HepG2 (cell line): ENCODE measurements at regions not wholly inside any gene's neighbourhood (a gene's known extent, or its start where the extent isn't known, plus 50 kb on each side); places are given as distances from the start of the nearest gene placed in this dataset.

ENCODE experiments used
- ATAC-seq: fragments of 200-7000 bp; cut with Tn5 transposase; 3 replicates; pipeline ENCODE4 v1.9.1; 2020; ENCODE audit warnings: mild to moderate bottlenecking, moderate library complexity
- BruUV-seq: library from RNA; stranded (reverse); fragments of 400-500 nt; replicated peaks from 2 replicates; lab custom pipeline; 2021; lab: Mats Ljungman, UMichigan
- CTCF ChIA-PET: fragments of 300-600 bp; formaldehyde crosslinking; extraction: SDS; loops from one replicate; lab custom pipeline; 2021; ENCODE audit warnings: low total read pairs, inconsistent platforms, low intra/inter-chr PET ratio; lab: Yijun Ruan, JAX
- POLR2A ChIA-PET: fragments of 350-600 bp; sonication (Branson Sonifier 250); formaldehyde crosslinking; loops from one replicate; lab custom pipeline; 2020; ENCODE audit warnings: antibody characterized with exemption, inconsistent platforms; lab: Yijun Ruan, JAX
- DNase-seq: peaks from one replicate; pipeline ENCODE4 v3.0.0-alpha.2; 2015; ENCODE audit warnings: low spot score
- FAIRE-seq: peaks from 3 replicates; lab custom pipeline; 2011; peaks lifted over from hg19 to GRCh38; lab: Jason Lieb, UNC
- H2AFZ ChIP-seq: one replicate; pipeline ENCODE4 v1.6.1; 2011; ENCODE audit warnings: low read length, inconsistent platforms
- H3K27ac ChIP-seq: fragments of 300-600 bp; 3 replicates; pipeline ENCODE4 v1.8.0; 2011; ENCODE audit warnings: mixed run types, mild to moderate bottlenecking, mixed read lengths, low read length, inconsistent platforms; ENCODE audit not compliant: insufficient read depth; ENCODE audit errors: extremely low read length
- H3K27me3 ChIP-seq, 2 experiments: fragments of 200-600 bp in 1 of 2; 2 replicates in 1 of 2; 3 replicates in 1 of 2; pipeline versions ENCODE4 v1.6.0 to v1.8.0; 2011; ENCODE audit warnings: low read length in 2 of 2, mild to moderate bottlenecking in 2 of 2, moderate library complexity in 2 of 2, inconsistent platforms in 1 of 2; ENCODE audit not compliant: insufficient read depth in 2 of 2, control insufficient read depth in 1 of 2
- H3K36me3 ChIP-seq, 2 experiments: fragments of 200-600 bp in 1 of 2; replicated peaks in 1 of 2; 2 replicates in 1 of 2; 3 replicates in 1 of 2; pipeline versions ENCODE4 v1.5.1 to v1.8.0; 2011; ENCODE audit warnings: low read length in 2 of 2, inconsistent platforms in 1 of 2; ENCODE audit not compliant: insufficient read depth in 2 of 2, control insufficient read depth in 1 of 2
- H3K4me1 ChIP-seq: 2 replicates; pipeline ENCODE4 v1.5.1; 2012; ENCODE audit warnings: low read length, inconsistent platforms; ENCODE audit not compliant: insufficient read depth
- H3K4me2 ChIP-seq: 2 replicates; pipeline ENCODE4 v1.6.0; 2011; ENCODE audit warnings: low read depth, low read length, inconsistent platforms
- H3K4me3 ChIP-seq, 3 experiments: fragments of 200-600 bp in 1 of 3; sonication (generic), shearing (Covaris generic) in 1 of 3; replicated peaks in 1 of 3; 2 replicates each; pipeline ENCODE4 v1.5.1; 2011 to 2016; ENCODE audit warnings: low read length in 3 of 3, inconsistent platforms in 2 of 3, low read depth in 2 of 3, mild to moderate bottlenecking in 2 of 3, control low read depth in 1 of 3, mixed read lengths in 1 of 3; ENCODE audit not compliant: insufficient read depth in 1 of 3
- H3K79me2 ChIP-seq: one replicate; pipeline ENCODE4 v1.6.1; 2011; ENCODE audit warnings: low read length, inconsistent platforms; ENCODE audit not compliant: insufficient read depth
- H3K9ac ChIP-seq: 2 replicates; pipeline ENCODE4 v1.6.0; 2011; ENCODE audit warnings: mild to moderate bottlenecking, low read depth, low read length, inconsistent platforms; ENCODE audit not compliant: insufficient read depth
- H3K9me3 ChIP-seq: 2 replicates; pipeline ENCODE4 v1.5.1; 2012; ENCODE audit warnings: mild to moderate bottlenecking, low read length
- H4K20me1 ChIP-seq: 2 replicates; pipeline ENCODE4 v1.6.0; 2011; ENCODE audit warnings: inconsistent platforms, mild to moderate bottlenecking, low read length, moderate library complexity; ENCODE audit not compliant: insufficient read depth
- CBX2 ChIP-seq, 2 experiments: fragments of 200-600 bp in 1 of 2; sonication (generic); formaldehyde crosslinking in 1 of 2; IDR thresholded peaks; 2 replicates each; pipeline versions ENCODE4 v1.7.0 to v1.8.1; 2018 to 2022; ENCODE audit warnings: low read depth in 2 of 2, low read length in 1 of 2, mild to moderate bottlenecking in 1 of 2, missing genetic modification reagents in 1 of 2
- EED ChIP-seq: sonication (generic); formaldehyde crosslinking; IDR thresholded peaks from 2 replicates; pipeline ENCODE4 v1.5.0; 2020; ENCODE audit warnings: mild to moderate bottlenecking, missing genetic modification reagents
- JUND ChIP-seq: sonication (generic); formaldehyde crosslinking; IDR thresholded peaks from 2 replicates; pipeline ENCODE4 v1.8.0; 2022; ENCODE audit warnings: mild to moderate bottlenecking, missing genetic modification reagents
- MED1 ChIP-seq: sonication (generic); formaldehyde crosslinking; IDR thresholded peaks from 2 replicates; pipeline ENCODE4 v1.4.0; 2020; ENCODE audit warnings: missing genetic modification reagents
- REPIN1 ChIP-seq: sonication (generic); formaldehyde crosslinking; IDR thresholded peaks from 2 replicates; pipeline ENCODE4 v1.8.0; 2022; ENCODE audit warnings: missing genetic modification reagents, low read depth, mild to moderate bottlenecking, borderline replicate concordance
- TSC22D2 ChIP-seq: sonication (generic); formaldehyde crosslinking; IDR thresholded peaks from 2 replicates; pipeline ENCODE4 v1.5.1; 2020; ENCODE audit warnings: missing genetic modification reagents, mild to moderate bottlenecking, borderline replicate concordance
- ZBTB21 ChIP-seq: sonication (generic); formaldehyde crosslinking; IDR thresholded peaks from 2 replicates; pipeline ENCODE4 v1.4.0; 2020; ENCODE audit warnings: missing genetic modification reagents
- ZGPAT ChIP-seq: IDR thresholded peaks from 2 replicates; pipeline ENCODE4 v1.6.1; 2016; ENCODE audit warnings: mild to moderate bottlenecking
- ZMYM3 ChIP-seq: sonication (generic); formaldehyde crosslinking; IDR thresholded peaks from 2 replicates; pipeline ENCODE4 v1.5.1; 2020; ENCODE audit warnings: mild to moderate bottlenecking, missing genetic modification reagents
- ZNF20 ChIP-seq: sonication (generic); formaldehyde crosslinking; IDR thresholded peaks from 2 replicates; pipeline ENCODE4 v1.4.0; 2020; ENCODE audit warnings: mild to moderate bottlenecking, moderate library complexity, missing genetic modification reagents
- ZNF207 ChIP-seq: fragments of 450-650 bp; IDR thresholded peaks from 2 replicates; pipeline ENCODE4 v1.6.1; 2016; ENCODE audit warnings: antibody characterized with exemption, borderline replicate concordance
- ZNF264 ChIP-seq: sonication (generic); formaldehyde crosslinking; IDR thresholded peaks from 2 replicates; pipeline ENCODE4 v1.4.0; 2020; ENCODE audit warnings: missing genetic modification reagents
- ZNF280D ChIP-seq: sonication (generic); formaldehyde crosslinking; IDR thresholded peaks from 2 replicates; pipeline ENCODE4 v1.5.1; 2020; ENCODE audit warnings: mild to moderate bottlenecking, missing genetic modification reagents
- ZNF296 ChIP-seq: sonication (generic); formaldehyde crosslinking; conservative IDR thresholded peaks from 2 replicates; pipeline ENCODE4 v1.5.0; 2020; ENCODE audit warnings: mild to moderate bottlenecking, missing genetic modification reagents
- ZSCAN25 ChIP-seq: sonication (generic); formaldehyde crosslinking; IDR thresholded peaks from 2 replicates; pipeline ENCODE4 v1.8.0; 2022; ENCODE audit warnings: mild to moderate bottlenecking, missing genetic modification reagents
- WGBS: methylation state at CpG from one replicate; pipeline ENCODE4 v1.1.6; 2017; ENCODE audit warnings: low lambda C conversion rate; 5-methylcytosine and 5-hydroxymethylcytosine counted together
- in situ Hi-C: cut with HindIII; loops from 2 replicates; pipeline ENCODE4 v1.10.0; 2017; ENCODE audit warnings: low pct_unique_long_range_greater_than_20kb; ENCODE audit not compliant: extremely low pct_ligation_motif_present
- intact Hi-C: fragments of 100-400 bp; cut with micrococcal nuclease; formaldehyde crosslinking; loops from one replicate; pipeline ENCODE4 v1.10.0; 2022; ENCODE audit not compliant: unreplicated experiment
- TF ChIP-seq, protein P1 (sequence below): sonication (generic); IDR thresholded peaks from 2 replicates; pipeline ENCODE4 v1.6.1; 2016; ENCODE audit warnings: low read depth, borderline replicate concordance

DNA sequence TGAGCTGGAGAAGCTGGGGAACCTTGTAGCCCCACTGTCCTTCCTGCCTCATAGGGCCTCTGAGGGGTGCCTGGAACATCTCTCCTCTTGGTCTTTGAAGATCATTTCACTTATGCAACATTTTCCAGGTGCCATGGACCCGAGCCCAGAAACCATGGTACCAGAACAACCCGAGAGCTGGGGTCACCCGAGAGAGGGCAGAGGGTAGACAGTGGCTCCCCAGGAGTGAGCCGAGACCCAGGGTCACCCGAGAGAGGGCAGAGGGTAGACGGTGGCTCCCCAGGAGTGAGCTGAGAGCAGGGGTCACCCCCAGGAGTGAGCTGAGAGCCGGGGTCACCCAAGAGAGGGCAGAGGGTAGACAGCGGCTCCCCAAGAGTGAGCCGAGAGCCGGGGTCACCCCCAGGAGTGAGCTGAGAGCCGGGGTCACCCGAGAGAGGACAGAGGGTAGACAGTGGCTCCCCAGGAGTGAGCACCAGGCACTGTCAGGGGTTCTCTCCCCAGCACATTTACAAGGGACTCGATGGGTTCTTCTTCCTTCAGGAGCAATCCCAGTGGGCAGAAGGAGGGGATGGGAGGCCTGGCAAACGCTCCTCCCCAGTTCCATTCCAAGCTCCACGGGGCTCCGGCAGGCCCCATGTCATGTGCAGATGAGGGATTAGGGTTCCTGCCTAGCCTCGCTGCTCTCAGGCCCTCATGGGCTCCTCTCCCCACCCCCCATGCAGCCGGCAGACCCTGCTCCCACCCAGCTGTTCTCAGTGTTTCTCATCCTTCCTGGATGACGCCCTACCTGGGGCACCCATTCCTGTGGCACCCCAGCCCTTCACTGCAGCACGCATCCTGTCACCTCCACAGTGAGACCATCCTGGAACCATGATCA is 163.5 kb downstream of the RTP5 start (continued):
- TF ChIP-seq ZNF20 (no peak), EED (CRISPR knock-in tag) (no peak), ZNF264 (CRISPR knock-in tag) (no peak), JUND (no peak), ZNF280D (no peak)
- TF ChIP-seq, protein P1, sequence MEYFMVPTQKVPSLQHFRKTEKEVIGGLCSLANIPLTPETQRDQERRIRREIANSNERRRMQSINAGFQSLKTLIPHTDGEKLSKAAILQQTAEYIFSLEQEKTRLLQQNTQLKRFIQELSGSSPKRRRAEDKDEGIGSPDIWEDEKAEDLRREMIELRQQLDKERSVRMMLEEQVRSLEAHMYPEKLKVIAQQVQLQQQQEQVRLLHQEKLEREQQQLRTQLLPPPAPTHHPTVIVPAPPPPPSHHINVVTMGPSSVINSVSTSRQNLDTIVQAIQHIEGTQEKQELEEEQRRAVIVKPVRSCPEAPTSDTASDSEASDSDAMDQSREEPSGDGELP = no peak

GRCh38 chr2:242034138-242034537 is 164.6 kb downstream of the RTP5 start:
- Histone ChIP-seq H3K9me3 (no peaks in the 10 kb centered on the region), H3K27ac (no peak overlapping the region), H3K4me3 (no peak overlapping the region), H3K27me3 (peaks cover 18 to 72% of the 10 kb centered on the region in 2 experiments), H3K4me2 (peak overlapping the region; percentile 13; the same call in 1 of the 2 replicates), H3K4me1 (peaks cover 49% of the 10 kb centered on the region), H3K79me2 (no peaks in the 10 kb centered on the region), H2AFZ (no peak overlapping the region), H3K36me3 (no peaks in the 10 kb centered on the region), H3K9ac (no peak overlapping the region), H4K20me1 (no peaks in the 10 kb centered on the region)
- DNase-seq (no peak), FAIRE-seq (no peak), ATAC-seq (peak; percentile 34; the same call in 1 of the 3 replicates)
- POLR2A ChIA-PET = no interaction called here
- in situ Hi-C loops = no loop called here
- TF ChIP-seq ZMYM3 (no peak), REPIN1 (no peak), MED1 (CRISPR knock-in tag) (no peak), ZNF207 (no peak), ZNF296 (CRISPR knock-in tag) (no peak), ZGPAT (no peak), TSC22D2 (CRISPR knock-in tag) (no peak), ZSCAN25 (CRISPR knock-in tag) (peak; percentile 53; the same call in 1 of the 2 replicates), CBX2 (IDR thresholded peaks at IDR 0.05; ENCODE audit: low read depth, low read length) (0 out of 2 replicates have a peak, but pooled peaks have one; percentile 58), CBX2 (CRISPR knock-in tag; IDR thresholded peaks at IDR 0.05; ENCODE audit: low read depth) (no peak), ZBTB21 (no peak)
- intact Hi-C loops = no loop called here
- no TSS peak for BruUV-seq
- CTCF ChIA-PET = no interaction called here
- WGBS = under 1% methylated on average over 6 of the region's 6 CpGs
